SK-N-SH (cell line): ENCODE measurements at regions not wholly inside any gene's neighbourhood (a gene's known extent, or its start where the extent isn't known, plus 50 kb on each side); places are given as distances from the start of the nearest gene placed in this dataset.

Source experiments
- EZH2phosphoT487 ChIP-seq: fragments of 200-600 bp; sonication (generic); IDR thresholded peaks from 2 replicates; pipeline ENCODE4 v1.6.1; 2017; ENCODE audit warnings: low read depth, mixed run types, mild to moderate bottlenecking, antibody characterized with exemption, moderate library complexity, borderline replicate concordance
- JUND ChIP-seq: IDR thresholded peaks from 2 replicates; pipeline ENCODE4 v1.4.0; 2012
- MXI1 ChIP-seq: IDR thresholded peaks from 2 replicates; pipeline ENCODE4 v1.6.1; 2012; ENCODE audit warnings: mild to moderate bottlenecking, low read depth, low read length, improper control_type of control experiment
- NRF1 ChIP-seq: IDR thresholded peaks from 2 replicates; pipeline ENCODE4 v1.6.1; 2012; ENCODE audit warnings: low read depth, mild to moderate bottlenecking, low read length
- POLR2AphosphoS5 ChIP-seq: IDR thresholded peaks from 2 replicates; pipeline ENCODE4 v1.6.1; 2012; ENCODE audit warnings: low read depth, low read length
- REST ChIP-seq: IDR thresholded peaks from 2 replicates; pipeline ENCODE4 v1.6.1; 2012; ENCODE audit warnings: mild to moderate bottlenecking, low read depth, low read length, moderate library complexity
- SIN3A ChIP-seq: IDR thresholded peaks from 2 replicates; pipeline ENCODE4 v1.6.1; 2012; ENCODE audit warnings: low read depth, mild to moderate bottlenecking, low read length, moderate library complexity, borderline replicate concordance
- SMC3 ChIP-seq: IDR thresholded peaks from 2 replicates; pipeline ENCODE4 v1.6.1; 2012; ENCODE audit warnings: low read depth, low read length, improper control_type of control experiment
- TCF12 ChIP-seq: IDR thresholded peaks from 2 replicates; pipeline ENCODE4 v1.4.0; 2012
- TF ChIP-seq, protein P1 (sequence below): fragments of 200-600 bp; sonication (generic); IDR thresholded peaks from 2 replicates; pipeline ENCODE4 v1.6.1; 2017; ENCODE audit warnings: antibody characterized with exemption, mild to moderate bottlenecking, moderate library complexity

GRCh38 chr4:17218786-17219185 lies 293.1 kb downstream of the QDPR start:
- TF ChIP-seq, protein P1, sequence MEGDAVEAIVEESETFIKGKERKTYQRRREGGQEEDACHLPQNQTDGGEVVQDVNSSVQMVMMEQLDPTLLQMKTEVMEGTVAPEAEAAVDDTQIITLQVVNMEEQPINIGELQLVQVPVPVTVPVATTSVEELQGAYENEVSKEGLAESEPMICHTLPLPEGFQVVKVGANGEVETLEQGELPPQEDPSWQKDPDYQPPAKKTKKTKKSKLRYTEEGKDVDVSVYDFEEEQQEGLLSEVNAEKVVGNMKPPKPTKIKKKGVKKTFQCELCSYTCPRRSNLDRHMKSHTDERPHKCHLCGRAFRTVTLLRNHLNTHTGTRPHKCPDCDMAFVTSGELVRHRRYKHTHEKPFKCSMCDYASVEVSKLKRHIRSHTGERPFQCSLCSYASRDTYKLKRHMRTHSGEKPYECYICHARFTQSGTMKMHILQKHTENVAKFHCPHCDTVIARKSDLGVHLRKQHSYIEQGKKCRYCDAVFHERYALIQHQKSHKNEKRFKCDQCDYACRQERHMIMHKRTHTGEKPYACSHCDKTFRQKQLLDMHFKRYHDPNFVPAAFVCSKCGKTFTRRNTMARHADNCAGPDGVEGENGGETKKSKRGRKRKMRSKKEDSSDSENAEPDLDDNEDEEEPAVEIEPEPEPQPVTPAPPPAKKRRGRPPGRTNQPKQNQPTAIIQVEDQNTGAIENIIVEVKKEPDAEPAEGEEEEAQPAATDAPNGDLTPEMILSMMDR: no peak
- TF ChIP-seq EZH2phosphoT487 (no peak), SMC3 (no peak), POLR2AphosphoS5 (no peak), MXI1 (no peak), REST (no peak), SIN3A (no peak), TCF12 (no peak), JUND (no peak), NRF1 (no peak)
